H1 (cell line): ENCODE measurements at regions not wholly inside any gene's neighbourhood (a gene's known extent, or its start where the extent isn't known, plus 50 kb on each side); places are given as distances from the start of the nearest gene placed in this dataset.

Experiments used
- ATF2 ChIP-seq: IDR thresholded peaks from 2 replicates; pipeline ENCODE4 v1.6.1; 2012; ENCODE audit warnings: low read length, inconsistent platforms
- CTCF ChIP-seq, 3 experiments: IDR thresholded peaks; 1 replicate in 2 of 3; 2 replicates in 1 of 3; pipeline versions ENCODE4 v1.5.1 to v1.6.1; 2011; ENCODE audit warnings: low read length in 3 of 3, mild to moderate bottlenecking in 3 of 3, inconsistent platforms in 2 of 3, low read depth in 1 of 3, moderate library complexity in 1 of 3; ENCODE audit not compliant: insufficient read depth in 1 of 3; ENCODE audit errors: control extremely low read depth in 1 of 3
- EZH2 ChIP-seq: fragments of 200-600 bp; sonication (generic); IDR thresholded peaks from 2 replicates; pipeline ENCODE4 v1.7.1; 2012; ENCODE audit warnings: low read depth, mild to moderate bottlenecking, moderate library complexity, low read length, inconsistent platforms; ENCODE audit not compliant: severe bottlenecking
- KDM1A ChIP-seq: fragments of 200-600, 300-600 bp; sonication (generic); IDR thresholded peaks from 2 replicates; pipeline ENCODE4 v1.7.1; 2016; ENCODE audit warnings: mild to moderate bottlenecking, low read length, borderline replicate concordance
- POLR2A ChIP-seq, 2 experiments: IDR thresholded peaks; 1 replicate in 1 of 2; 2 replicates in 1 of 2; pipeline ENCODE4 v1.6.1; 2011; ENCODE audit warnings: low read depth in 2 of 2, low read length in 2 of 2, mild to moderate bottlenecking in 2 of 2; ENCODE audit errors: control extremely low read depth in 1 of 2
- RAD21 ChIP-seq, 2 experiments: IDR thresholded peaks in 1 of 2; conservative IDR thresholded peaks in 1 of 2; 2 replicates each; pipeline ENCODE4 v1.6.1; 2011; ENCODE audit warnings: low read depth in 2 of 2, low read length in 2 of 2, improper control_type of control experiment in 1 of 2, inconsistent platforms in 1 of 2, mild to moderate bottlenecking in 1 of 2, moderate library complexity in 1 of 2
- RNF2 ChIP-seq: fragments of 200-900, 300-1000 bp; sonication (generic); IDR thresholded peaks from 2 replicates; pipeline ENCODE4 v1.7.1; 2016; ENCODE audit warnings: borderline replicate concordance, low read depth, mild to moderate bottlenecking, antibody characterized with exemption, low read length; ENCODE audit not compliant: poor library complexity, severe bottlenecking; ENCODE audit errors: missing control alignments
- SIN3A ChIP-seq, 2 experiments: IDR thresholded peaks in 1 of 2; conservative IDR thresholded peaks in 1 of 2; 2 replicates each; pipeline ENCODE4 v1.6.1; 2011 to 2012; ENCODE audit warnings: low read length in 2 of 2, improper control_type of control experiment in 1 of 2, low read depth in 1 of 2, mild to moderate bottlenecking in 1 of 2
- YY1 ChIP-seq: IDR thresholded peaks from 2 replicates; pipeline ENCODE4 v1.6.1; 2011; ENCODE audit warnings: low read depth, mild to moderate bottlenecking, low read length

- TF ChIP-seq CTCF (IDR thresholded peaks at IDR 0.05; ENCODE audit: control extremely low read depth in 1 of 3, insufficient read depth in 1 of 3, low read depth in 1 of 3, low read length in 3 of 3) (no peak), RNF2 (no peak), KDM1A (no peak), YY1 (no peak), POLR2A (IDR thresholded peaks at IDR 0.05; ENCODE audit: control extremely low read depth in 1 of 2, low read depth in 2 of 2, low read length in 2 of 2) (peak; percentile 96 to 98), SIN3A (conservative IDR thresholded peaks at IDR 0.05 in 1 of 2, IDR thresholded peaks at IDR 0.05 in 1 of 2; ENCODE audit: low read depth in 1 of 2, low read length in 2 of 2) (peak; percentile 49 to 60; a peak in 1 of 4 replicates), ATF2 (no peak; the same call in none of the 2 replicates), EZH2 (no peak), RAD21 (IDR thresholded peaks at IDR 0.05 in 1 of 2, conservative IDR thresholded peaks at IDR 0.05 in 1 of 2; ENCODE audit: low read depth in 2 of 2, low read length in 2 of 2) (peak in 1 of 2 experiments; percentile 1; a peak in 1 of 4 replicates)
These were observed 70.2 kb downstream of the HFE start for GRCh38 chr6:26157251-26158075.
